HUES64 (cell line): ENCODE measurements at regions not wholly inside any gene's neighbourhood (a gene's known extent, or its start where the extent isn't known, plus 50 kb on each side); places are given as distances from the start of the nearest gene placed in this dataset.

Experiments
- H3K27ac ChIP-seq: 2 replicates; pipeline ENCODE4 v1.7.0; 2013; ENCODE audit warnings: low read depth, low read length, inconsistent platforms
- H3K27me3 ChIP-seq: 2 replicates; pipeline ENCODE4 v1.6.1; 2013; ENCODE audit warnings: mild to moderate bottlenecking, low read length; ENCODE audit not compliant: insufficient read depth
- H3K36me3 ChIP-seq: 2 replicates; pipeline ENCODE4 v1.6.1; 2013; ENCODE audit warnings: mild to moderate bottlenecking, low read length; ENCODE audit not compliant: insufficient read depth
- H3K4me1 ChIP-seq: 2 replicates; pipeline ENCODE4 v1.6.1; 2013; ENCODE audit warnings: mild to moderate bottlenecking, low read length, moderate library complexity; ENCODE audit not compliant: insufficient read depth
- H3K4me3 ChIP-seq: 2 replicates; pipeline ENCODE4 v1.5.1; 2013; ENCODE audit warnings: mild to moderate bottlenecking, low read length, moderate library complexity
- H3K9ac ChIP-seq: 2 replicates; pipeline ENCODE4 v1.6.1; 2013; ENCODE audit warnings: mild to moderate bottlenecking, low read depth, low read length
- H3K9me3 ChIP-seq: 2 replicates; pipeline ENCODE4 v1.6.1; 2013; ENCODE audit warnings: low read depth, low read length; ENCODE audit not compliant: insufficient read depth
- WGBS: fragments of 150-250, 120-280 bp; methylation state at CpG from one replicate; pipeline ENCODE4 v1.1.7; 2013; ENCODE audit warnings: missing lambda C conversion rate; 5-methylcytosine and 5-hydroxymethylcytosine counted together

- Histone ChIP-seq H3K27ac (no peak overlapping the region), H3K9ac (no peak overlapping the region), H3K9me3 (no peaks in the 10 kb centered on the region), H3K36me3 (no peaks in the 10 kb centered on the region), H3K4me3 (no peak overlapping the region), H3K4me1 (0 out of 2 replicates have a peak, but pooled peaks cover 5% of the 10 kb centered on the region), H3K27me3 (no peaks in the 10 kb centered on the region)
- 95% methylated on average over 6 of the region's 6 CpGs for WGBS
Observed at GRCh38 chr9:135268981-135269380, 181.5 kb downstream of the OLFM1 start.

DNA sequence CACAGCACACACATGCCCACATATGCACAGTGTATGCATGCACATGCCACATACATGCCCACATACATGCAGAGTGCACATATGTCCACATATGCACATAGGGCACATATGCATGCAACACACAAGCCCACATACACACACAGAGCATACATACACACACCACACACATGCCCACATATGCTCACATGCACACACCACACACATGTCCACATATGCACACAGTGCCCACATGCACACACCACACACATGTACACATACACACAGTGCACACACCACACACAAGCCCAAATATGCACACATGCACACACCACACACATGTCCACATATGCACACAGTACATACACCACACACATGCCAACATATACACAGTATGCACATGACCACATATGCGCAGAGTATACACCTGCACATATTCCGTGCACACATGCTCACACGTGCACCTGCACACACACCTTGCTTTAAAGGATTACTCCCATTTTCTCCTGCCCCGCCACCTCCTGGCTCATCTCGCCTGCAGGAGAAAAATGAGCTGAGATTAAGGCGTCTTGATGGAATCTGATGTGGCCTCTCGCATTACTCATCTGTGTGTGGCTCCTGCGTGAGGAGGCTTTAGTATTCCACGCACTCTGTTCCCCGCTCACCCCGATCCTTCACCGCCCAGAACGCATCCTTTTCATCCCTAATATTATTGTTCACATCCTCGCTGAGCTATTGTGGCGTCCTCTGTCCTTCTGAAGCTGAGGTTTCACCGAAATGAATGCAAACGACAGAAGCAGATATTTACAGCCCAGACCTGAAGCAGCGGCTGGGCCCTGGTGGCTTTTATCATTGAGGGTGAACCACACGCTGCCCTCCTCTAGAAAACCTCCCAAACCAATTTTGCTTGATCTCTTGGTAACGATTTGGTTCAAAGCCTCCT, 182.7 kb downstream of the OLFM1 start:
- no peaks in the 10 kb centered on the region for H3K27me3 ChIP-seq
- H3K9me3 ChIP-seq = no peaks in the 10 kb centered on the region
- no peak overlapping the region for H3K27ac ChIP-seq
- 0 out of 2 replicates have a peak, but pooled peaks cover 5% of the 10 kb centered on the region for H3K4me1 ChIP-seq
- WGBS = 89% methylated on average over 20 of the region's 20 CpGs
- H3K4me3 ChIP-seq = no peak overlapping the region
- no peaks in the 10 kb centered on the region for H3K36me3 ChIP-seq
- H3K9ac ChIP-seq = no peak overlapping the region

DNA sequence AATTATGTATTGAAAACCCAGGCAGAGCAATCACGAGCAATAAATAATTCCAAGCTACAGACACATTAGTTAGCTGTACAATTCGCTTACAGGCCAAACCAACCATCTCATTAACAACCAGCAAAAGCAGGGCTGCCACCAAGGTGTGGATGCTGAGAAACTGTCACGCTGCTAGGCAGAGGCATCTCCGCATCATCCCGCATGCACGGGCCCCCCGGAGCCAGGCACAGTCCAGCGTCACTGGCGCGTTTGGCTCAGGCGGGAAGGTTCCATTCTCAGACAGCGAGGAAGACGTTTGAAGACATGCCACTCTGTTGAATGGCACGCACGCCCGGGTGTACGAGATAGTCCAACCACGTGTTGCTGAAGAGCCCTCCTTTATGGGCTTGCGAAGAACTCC, 184.0 kb downstream of the OLFM1 start:
- H3K27ac ChIP-seq = no peak overlapping the region
- 0 out of 2 replicates have a peak, but pooled peaks cover 5% of the 10 kb centered on the region for H3K4me1 ChIP-seq
- no peaks in the 10 kb centered on the region for H3K36me3 ChIP-seq
- H3K4me3 ChIP-seq = no peak overlapping the region
- no peak overlapping the region for H3K9ac ChIP-seq
- no peaks in the 10 kb centered on the region for H3K27me3 ChIP-seq
- WGBS = 93% methylated on average over 19 of the region's 19 CpGs
- H3K9me3 ChIP-seq = no peaks in the 10 kb centered on the region

GRCh38 chr9:135272608-135273007, 185.1 kb downstream of the OLFM1 start:
- Histone ChIP-seq H3K9ac (no peak overlapping the region), H3K9me3 (no peaks in the 10 kb centered on the region), H3K4me3 (no peak overlapping the region), H3K27ac (no peak overlapping the region), H3K36me3 (no peaks in the 10 kb centered on the region), H3K4me1 (0 out of 2 replicates have a peak, but pooled peaks cover 5% of the 10 kb centered on the region), H3K27me3 (no peaks in the 10 kb centered on the region)
- 94% methylated on average over 10 of the region's 10 CpGs for WGBS

DNA sequence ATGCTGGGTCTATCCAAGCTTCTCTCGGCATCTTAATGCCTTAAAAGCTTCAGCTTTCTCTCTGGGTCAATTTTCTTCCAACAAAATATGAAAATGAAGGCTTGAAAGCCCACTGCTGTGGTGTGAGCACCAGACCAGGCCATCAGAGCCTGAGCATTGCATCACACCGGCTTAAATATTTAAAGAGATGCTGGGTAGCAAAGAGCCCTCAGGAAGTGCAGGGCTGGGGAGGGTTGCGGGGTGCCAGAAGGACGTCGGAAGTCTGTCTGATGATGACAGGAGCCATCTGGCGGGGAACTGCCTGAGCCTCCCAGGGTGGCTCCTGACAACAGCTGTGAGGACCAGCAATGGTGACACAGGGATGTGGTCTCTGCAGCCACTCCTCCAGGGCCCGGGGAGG, 185.5 kb downstream of the OLFM1 start:
- H3K36me3 ChIP-seq = no peaks in the 10 kb centered on the region
- no peak overlapping the region for H3K27ac ChIP-seq
- H3K4me1 ChIP-seq = 0 out of 2 replicates have a peak, but pooled peaks cover 5% of the 10 kb centered on the region
- no peak overlapping the region for H3K4me3 ChIP-seq
- H3K9me3 ChIP-seq = no peaks in the 10 kb centered on the region
- no peak overlapping the region for H3K9ac ChIP-seq
- no peaks in the 10 kb centered on the region for H3K27me3 ChIP-seq
- WGBS = 89% methylated on average over 7 of the region's 7 CpGs

- Histone ChIP-seq H3K4me1 (0 out of 2 replicates have a peak, but pooled peaks cover 5% of the 10 kb centered on the region), H3K27ac (no peak overlapping the region), H3K9me3 (no peaks in the 10 kb centered on the region), H3K9ac (no peak overlapping the region), H3K4me3 (no peak overlapping the region), H3K27me3 (no peaks in the 10 kb centered on the region), H3K36me3 (no peaks in the 10 kb centered on the region)
- WGBS = 91% methylated on average over 7 of the region's 7 CpGs
Observed at GRCh38 chr9:135275163-135275562, 187.7 kb downstream of the OLFM1 start.

DNA sequence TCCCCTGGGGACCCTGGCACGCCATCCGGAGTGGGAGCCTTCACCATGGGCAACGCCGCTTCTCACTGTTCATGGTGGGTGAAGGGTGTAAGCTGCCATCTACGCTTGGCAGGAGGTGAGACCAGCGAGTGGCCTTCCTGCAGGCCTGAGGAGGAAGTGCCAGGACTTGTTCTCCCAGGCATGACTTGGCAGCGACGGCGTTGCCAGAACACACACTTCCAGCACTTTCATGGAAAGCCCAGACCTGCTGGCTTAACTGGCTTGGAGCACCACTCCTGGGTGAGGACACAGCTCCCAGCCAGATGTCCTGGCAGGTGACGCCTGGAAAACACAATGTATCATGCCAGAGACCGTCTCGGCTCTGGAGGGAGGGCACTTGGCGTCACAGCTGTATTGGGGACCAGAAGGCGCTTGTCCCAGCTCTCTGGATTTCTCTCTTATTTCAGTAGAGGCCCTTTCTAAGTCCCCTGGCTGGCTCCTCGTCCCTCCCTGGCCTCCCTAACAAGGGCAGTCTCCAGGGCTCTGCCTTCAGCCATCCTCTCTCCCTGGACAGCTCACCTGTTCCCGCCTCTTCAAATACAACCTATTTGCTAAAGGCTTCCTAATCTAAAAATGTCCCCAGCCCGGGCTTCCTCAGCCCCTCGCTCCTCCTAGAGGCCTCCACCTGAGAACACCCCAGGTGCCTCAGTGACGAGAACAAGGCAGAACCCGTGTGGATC, 188.3 kb downstream of the OLFM1 start:
- H3K27ac ChIP-seq = no peak overlapping the region
- no peak overlapping the region for H3K4me3 ChIP-seq
- H3K36me3 ChIP-seq = no peaks in the 10 kb centered on the region
- no peak overlapping the region for H3K9ac ChIP-seq
- 93% methylated on average over 20 of the region's 20 CpGs for WGBS
- H3K4me1 ChIP-seq = 0 out of 2 replicates have a peak, but pooled peaks cover 3% of the 10 kb centered on the region
- no peaks in the 10 kb centered on the region for H3K9me3 ChIP-seq
- H3K27me3 ChIP-seq = no peaks in the 10 kb centered on the region

DNA sequence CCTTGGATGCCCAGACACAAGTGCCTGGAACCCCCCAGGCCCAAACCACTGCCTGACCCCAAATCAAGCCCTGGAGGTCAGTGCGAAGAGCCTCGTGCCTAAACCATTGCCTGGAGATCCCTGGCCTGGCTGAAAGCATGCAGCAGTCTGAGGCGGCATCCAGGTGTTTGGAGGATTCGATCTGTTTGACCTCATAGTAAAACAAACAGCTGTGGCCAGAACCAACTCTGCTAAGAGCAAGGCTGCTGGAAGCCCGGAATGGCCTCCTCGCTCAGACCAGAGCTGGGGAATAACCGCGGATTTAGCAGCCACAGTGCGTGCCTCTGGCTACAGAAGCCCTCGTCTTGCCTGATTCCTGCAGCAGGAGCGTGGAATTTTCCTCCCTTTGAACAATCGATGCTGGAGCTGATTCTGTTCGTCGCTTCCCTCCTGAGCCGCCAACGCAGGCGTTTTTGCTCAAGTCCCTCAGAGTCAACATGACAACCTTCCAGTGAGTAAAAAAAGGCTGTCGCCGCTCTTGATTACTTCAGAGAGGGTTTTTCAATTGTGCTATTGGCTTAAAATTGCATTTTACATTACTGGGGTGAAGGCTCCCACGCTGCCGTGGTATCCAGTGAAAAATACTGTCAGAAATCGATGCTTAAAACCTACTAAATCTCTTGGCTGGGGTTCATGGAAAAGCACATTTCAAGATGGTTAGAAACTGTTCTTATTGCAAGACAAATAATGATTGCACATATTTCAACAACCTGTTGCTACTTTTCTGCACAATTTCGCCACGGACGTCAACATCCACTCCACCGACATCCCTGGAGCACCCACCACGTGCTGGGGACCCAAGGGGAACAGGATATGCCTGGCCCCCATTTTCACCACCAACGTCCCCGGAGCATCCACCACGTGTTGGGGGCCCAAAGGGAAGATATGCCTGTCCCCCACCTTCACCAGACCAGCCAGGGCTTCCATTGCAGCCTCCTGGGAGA, 190.0 kb downstream of the OLFM1 start:
- Histone ChIP-seq H3K4me3 (no peak overlapping the region), H3K9me3 (no peaks in the 10 kb centered on the region), H3K27ac (no peak overlapping the region), H3K27me3 (no peaks in the 10 kb centered on the region), H3K4me1 (no peaks in the 10 kb centered on the region), H3K36me3 (no peaks in the 10 kb centered on the region), H3K9ac (no peak overlapping the region)
- WGBS = 92% methylated on average over 30 of the region's 30 CpGs

GRCh38 chr9:135278586-135278985, 191.1 kb downstream of the OLFM1 start:
- 96% methylated on average over 15 of the region's 15 CpGs for WGBS
- H3K4me1 ChIP-seq = no peaks in the 10 kb centered on the region
- H3K4me3 ChIP-seq = no peak overlapping the region
- no peaks in the 10 kb centered on the region for H3K9me3 ChIP-seq
- H3K36me3 ChIP-seq = no peaks in the 10 kb centered on the region
- H3K9ac ChIP-seq = no peak overlapping the region
- H3K27ac ChIP-seq = no peak overlapping the region
- no peaks in the 10 kb centered on the region for H3K27me3 ChIP-seq

- H3K9ac ChIP-seq = no peak overlapping the region
- H3K4me3 ChIP-seq = no peak overlapping the region
- no peaks in the 10 kb centered on the region for H3K36me3 ChIP-seq
- H3K4me1 ChIP-seq = no peaks in the 10 kb centered on the region
- H3K27ac ChIP-seq = no peak overlapping the region
- no peaks in the 10 kb centered on the region for H3K27me3 ChIP-seq
- 92% methylated on average over 12 of the region's 12 CpGs for WGBS
- H3K9me3 ChIP-seq = no peaks in the 10 kb centered on the region
Observed at GRCh38 chr9:135279385-135279784, 191.9 kb downstream of the OLFM1 start.
